ENCODE measurements at regions not wholly inside any gene's neighbourhood (a gene's known extent, or its start where the extent isn't known, plus 50 kb on each side); places are given as distances from the start of the nearest gene placed in this dataset.

- Histone ChIP-seq H3K4me1 (ENCODE audit: control insufficient read depth, low read length) (no peaks in the 10 kb centered on the region), H3K27me3 (ENCODE audit: control insufficient read depth, low read length) (no peaks in the 10 kb centered on the region), H3K79me2 (ENCODE audit: control insufficient read depth, low read length) (no peaks in the 10 kb centered on the region), H3K9me2 (replicated peaks; ENCODE audit: control insufficient read depth, low read length) (no peaks in the 10 kb centered on the region), H3K4me3 (ENCODE audit: low read length) (no peak overlapping the region), H3K36me3 (ENCODE audit: control insufficient read depth, low read length) (no peaks in the 10 kb centered on the region), H3K27ac (ENCODE audit: low read depth, low read length) (no peak overlapping the region), H3F3A (ENCODE audit: control insufficient read depth, insufficient read depth) (no peaks in the 10 kb centered on the region), H4K20me1 (ENCODE audit: control insufficient read depth, insufficient read depth, low read depth, low read length) (no peaks in the 10 kb centered on the region), H3K9me3 (ENCODE audit: control insufficient read depth, insufficient read depth, low read length) (no peaks in the 10 kb centered on the region), H3K4me2 (ENCODE audit: low read length) (no peak overlapping the region)
- no peak for TF ChIP-seq EZH2phosphoT487 (IDR thresholded peaks at IDR 0.05; ENCODE audit: borderline replicate concordance, low read length)
- TF ChIP-seq CTCF (IDR thresholded peaks at IDR 0.05; ENCODE audit: low read depth, low read length, poor library complexity, severe bottlenecking): no peak
Measured at GRCh38 chr15:35921046-35921445, 375.1 kb upstream of the DPH6 start.

DNA sequence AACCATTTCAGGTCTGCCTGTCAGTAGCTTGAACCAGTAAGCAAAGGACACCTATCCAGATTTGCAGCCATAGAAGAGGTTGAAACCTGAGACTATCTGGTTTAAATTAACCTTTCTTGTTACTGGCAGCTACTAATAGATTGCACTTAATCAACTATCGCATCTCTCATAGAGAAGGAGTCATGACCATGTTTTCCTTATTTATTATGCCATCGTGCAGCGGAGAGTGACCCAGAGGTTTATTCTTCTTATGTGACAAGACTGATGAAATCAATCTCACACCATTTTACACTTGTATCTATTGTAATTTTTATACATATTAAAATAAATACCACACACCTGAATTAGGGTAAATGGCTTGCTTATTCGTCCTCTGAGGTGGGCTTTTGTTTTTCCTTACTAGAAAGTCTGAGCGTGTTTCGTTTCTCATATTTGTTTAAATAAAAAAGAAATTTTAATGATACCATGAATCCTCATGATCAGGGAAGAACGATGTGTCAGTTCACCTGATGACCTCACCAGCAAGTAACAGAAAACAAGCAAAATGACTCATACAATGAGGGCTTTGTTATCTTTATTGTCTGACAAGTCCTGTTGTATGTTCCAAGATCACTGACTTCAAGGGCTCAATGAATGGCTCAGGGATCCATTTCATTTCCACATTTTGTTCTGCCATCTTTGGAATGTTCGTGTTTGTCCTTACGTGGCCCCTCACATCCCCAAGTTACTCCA lies 379.5 kb upstream of the DPH6 start:
- Histone ChIP-seq H4K20me1 (ENCODE audit: control insufficient read depth, insufficient read depth, low read depth, low read length) (no peaks in the 10 kb centered on the region), H3K27ac (ENCODE audit: low read depth, low read length) (no peak overlapping the region), H3K4me1 (ENCODE audit: control insufficient read depth, low read length) (no peaks in the 10 kb centered on the region), H3K36me3 (ENCODE audit: control insufficient read depth, low read length) (no peaks in the 10 kb centered on the region), H3K79me2 (ENCODE audit: control insufficient read depth, low read length) (no peaks in the 10 kb centered on the region), H3F3A (ENCODE audit: control insufficient read depth, insufficient read depth) (no peaks in the 10 kb centered on the region), H3K9me3 (ENCODE audit: control insufficient read depth, insufficient read depth, low read length) (no peaks in the 10 kb centered on the region), H3K9me2 (replicated peaks; ENCODE audit: control insufficient read depth, low read length) (no peaks in the 10 kb centered on the region), H3K27me3 (ENCODE audit: control insufficient read depth, low read length) (no peaks in the 10 kb centered on the region), H3K4me3 (ENCODE audit: low read length) (no peak overlapping the region), H3K4me2 (ENCODE audit: low read length) (no peak overlapping the region)
- TF ChIP-seq EZH2phosphoT487 (IDR thresholded peaks at IDR 0.05; ENCODE audit: borderline replicate concordance, low read length) (no peak), CTCF (IDR thresholded peaks at IDR 0.05; ENCODE audit: low read depth, low read length, poor library complexity, severe bottlenecking) (no peak)

DNA sequence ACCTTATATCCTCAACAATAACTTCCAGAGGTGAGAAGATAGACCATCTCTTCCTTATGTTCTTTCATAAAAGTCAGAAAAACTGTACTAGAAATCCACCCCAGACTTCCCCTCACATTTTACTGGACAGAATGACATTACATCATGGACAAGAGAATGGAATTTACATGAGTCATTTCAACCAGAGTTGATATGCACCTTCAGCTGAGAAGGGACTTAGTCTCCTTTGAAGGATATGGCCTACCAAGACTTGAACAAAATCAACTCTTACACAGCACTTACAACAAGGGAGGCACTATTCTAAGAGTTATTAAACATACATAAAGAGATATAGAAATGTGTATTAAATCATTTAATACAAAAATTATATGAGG lies 380.0 kb upstream of the DPH6 start:
- Histone ChIP-seq H3K27me3 (ENCODE audit: control insufficient read depth, low read length) (no peaks in the 10 kb centered on the region), H3K36me3 (ENCODE audit: control insufficient read depth, low read length) (no peaks in the 10 kb centered on the region), H3K27ac (ENCODE audit: low read depth, low read length) (no peak overlapping the region), H3K9me3 (ENCODE audit: control insufficient read depth, insufficient read depth, low read length) (no peaks in the 10 kb centered on the region), H3K79me2 (ENCODE audit: control insufficient read depth, low read length) (no peaks in the 10 kb centered on the region), H3K4me1 (ENCODE audit: control insufficient read depth, low read length) (no peaks in the 10 kb centered on the region), H3K4me2 (ENCODE audit: low read length) (no peak overlapping the region), H3F3A (ENCODE audit: control insufficient read depth, insufficient read depth) (no peaks in the 10 kb centered on the region), H3K9me2 (replicated peaks; ENCODE audit: control insufficient read depth, low read length) (no peaks in the 10 kb centered on the region), H3K4me3 (ENCODE audit: low read length) (no peak overlapping the region), H4K20me1 (ENCODE audit: control insufficient read depth, insufficient read depth, low read depth, low read length) (no peaks in the 10 kb centered on the region)
- TF ChIP-seq CTCF (IDR thresholded peaks at IDR 0.05; ENCODE audit: low read depth, low read length, poor library complexity, severe bottlenecking) (no peak), EZH2phosphoT487 (IDR thresholded peaks at IDR 0.05; ENCODE audit: borderline replicate concordance, low read length) (no peak)
